Superior temporal gyrus (tissue), 1 donor: ENCODE measurements at regions not wholly inside any gene's neighbourhood (a gene's known extent, or its start where the extent isn't known, plus 50 kb on each side); places are given as distances from the start of the nearest gene placed in this dataset.

Experiments
- DNase-seq: peaks from one replicate; pipeline ENCODE4 v3.0.0-alpha.2; 2016; ENCODE audit errors: extremely low spot score

- no peak for DNase-seq
Observed at GRCh38 chr2:220842901-220843665, 729.0 kb downstream of the EPHA4 start.

DNA sequence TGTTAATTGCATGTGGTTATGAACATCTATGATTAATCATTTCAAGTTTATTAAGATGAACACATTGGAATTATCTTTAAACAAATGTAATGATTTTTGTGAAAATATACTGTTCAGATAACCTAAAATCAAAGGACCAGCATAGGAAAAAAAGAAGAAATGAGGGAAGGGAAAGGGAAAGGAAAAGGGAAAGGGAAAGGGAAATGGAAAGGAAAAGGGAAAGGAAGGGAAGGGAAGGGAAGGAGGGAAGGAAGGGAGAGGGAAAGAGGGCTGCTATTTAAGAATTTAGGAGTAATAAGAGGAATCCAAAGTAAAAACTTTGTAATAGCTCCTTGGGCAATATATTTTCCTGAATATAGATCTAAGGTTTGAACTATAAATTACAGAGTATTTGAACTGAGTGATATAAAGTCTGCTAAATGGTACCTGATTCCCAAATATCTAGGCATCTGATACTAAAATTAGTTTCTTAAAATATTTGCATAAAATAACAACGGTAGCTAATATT lies 726.3 kb downstream of the EPHA4 start:
- DNase-seq = no peak

DNA sequence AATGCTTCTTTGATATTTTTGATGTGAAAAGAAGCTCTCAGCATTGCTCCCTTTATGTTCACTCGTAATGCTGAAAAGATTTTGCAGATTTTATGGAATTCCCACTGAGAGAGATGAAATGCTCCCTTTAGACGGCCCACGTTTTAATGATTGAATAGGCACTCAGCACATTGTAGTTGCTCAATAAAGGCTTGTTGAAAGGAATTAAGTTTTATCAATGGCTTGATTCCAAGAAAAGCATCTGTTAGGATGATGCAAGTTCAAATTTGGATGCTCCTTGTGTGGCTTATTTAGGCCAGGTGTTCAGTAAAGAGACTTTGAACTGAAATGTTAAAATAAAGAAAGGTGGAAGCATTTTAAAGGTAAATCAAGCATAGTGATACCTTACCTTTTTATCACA lies 725.1 kb downstream of the EPHA4 start:
- no peak for DNase-seq

DNA sequence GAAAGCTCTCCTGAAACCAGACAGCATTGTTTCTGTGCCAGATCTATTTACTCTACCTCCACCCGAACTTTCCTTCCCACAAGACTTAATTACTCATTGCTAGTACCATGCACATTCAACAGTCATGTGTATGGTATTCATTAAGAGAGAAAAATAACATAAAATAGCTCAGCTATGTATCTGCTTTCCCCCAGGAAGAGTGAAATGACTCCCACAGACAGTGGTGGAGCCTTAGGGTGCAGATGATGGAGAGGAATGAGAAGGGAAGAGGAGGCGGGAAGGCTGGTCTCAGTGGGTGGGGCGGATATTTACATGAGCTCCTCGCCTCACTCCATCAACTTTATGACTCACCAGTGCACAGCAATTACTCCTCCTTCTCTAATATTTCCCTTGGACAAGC lies 724.5 kb downstream of the EPHA4 start:
- DNase-seq = no peak

- no peak for DNase-seq
Observed at GRCh38 chr2:220849433-220849832, 722.7 kb downstream of the EPHA4 start.

DNA sequence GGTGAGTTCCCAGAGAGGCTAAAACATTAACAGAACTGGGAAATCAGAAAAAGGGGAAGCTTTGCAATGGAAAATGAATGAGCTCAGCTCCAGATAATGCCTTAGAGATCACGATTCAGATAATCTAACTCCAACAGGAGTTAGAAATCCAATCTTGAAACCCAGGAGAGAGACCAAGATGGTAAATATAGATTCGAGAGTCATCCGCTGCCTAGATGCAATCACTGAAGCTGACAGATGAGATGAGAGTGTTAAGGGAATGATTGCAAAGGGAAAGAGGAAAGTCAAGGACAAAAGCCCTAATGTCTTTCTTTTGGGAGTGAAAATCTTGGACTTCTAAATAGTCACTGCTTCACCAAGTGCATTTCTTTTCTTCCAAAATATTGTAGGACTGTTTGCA lies 722.0 kb downstream of the EPHA4 start:
- DNase-seq = no peak

- DNase-seq = no peak
Observed at GRCh38 chr2:220855296-220855695, 716.8 kb downstream of the EPHA4 start.

- no peak for DNase-seq
Observed at GRCh38 chr2:220856486-220856885, 715.6 kb downstream of the EPHA4 start.

DNA sequence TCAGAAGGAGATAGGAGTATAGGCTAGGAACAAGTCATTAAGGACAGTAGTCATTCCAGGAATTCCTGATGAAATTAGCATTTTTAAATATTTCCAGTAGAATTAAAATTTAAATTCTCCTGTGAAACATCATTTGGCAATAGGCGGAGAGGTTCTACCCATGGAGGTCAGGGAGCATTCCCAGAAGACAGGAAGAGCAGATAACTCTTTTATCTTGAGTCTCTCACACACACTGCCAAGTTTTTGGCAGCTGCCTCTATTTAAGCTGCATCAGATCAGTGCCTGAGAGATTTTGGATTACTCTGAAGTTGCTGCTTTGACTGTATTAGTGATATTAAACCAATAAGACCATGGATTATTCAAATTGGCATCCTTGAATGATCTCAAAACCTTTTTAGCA lies 714.7 kb downstream of the EPHA4 start:
- no peak for DNase-seq

DNA sequence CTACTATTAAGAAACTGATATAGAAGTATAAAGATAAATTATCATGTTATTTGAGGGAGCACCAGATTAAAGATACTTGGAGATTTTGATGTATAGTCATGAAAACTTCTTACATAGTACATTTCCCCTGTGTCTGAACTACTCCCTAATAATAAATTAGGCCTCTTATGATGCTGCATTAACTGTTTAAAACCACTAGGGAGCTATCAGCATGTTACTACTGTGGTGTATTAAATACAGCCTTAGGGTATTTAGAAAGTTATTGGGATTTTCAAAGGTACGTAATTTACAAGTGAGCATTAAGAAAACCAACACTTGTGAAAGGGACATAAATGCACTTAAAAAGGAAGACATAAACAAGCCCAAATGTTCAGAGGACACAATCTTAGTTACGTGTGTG lies 714.0 kb downstream of the EPHA4 start:
- DNase-seq = no peak

GRCh38 chr2:220871909-220872308 lies 700.2 kb downstream of the EPHA4 start:
- DNase-seq = no peak

DNA sequence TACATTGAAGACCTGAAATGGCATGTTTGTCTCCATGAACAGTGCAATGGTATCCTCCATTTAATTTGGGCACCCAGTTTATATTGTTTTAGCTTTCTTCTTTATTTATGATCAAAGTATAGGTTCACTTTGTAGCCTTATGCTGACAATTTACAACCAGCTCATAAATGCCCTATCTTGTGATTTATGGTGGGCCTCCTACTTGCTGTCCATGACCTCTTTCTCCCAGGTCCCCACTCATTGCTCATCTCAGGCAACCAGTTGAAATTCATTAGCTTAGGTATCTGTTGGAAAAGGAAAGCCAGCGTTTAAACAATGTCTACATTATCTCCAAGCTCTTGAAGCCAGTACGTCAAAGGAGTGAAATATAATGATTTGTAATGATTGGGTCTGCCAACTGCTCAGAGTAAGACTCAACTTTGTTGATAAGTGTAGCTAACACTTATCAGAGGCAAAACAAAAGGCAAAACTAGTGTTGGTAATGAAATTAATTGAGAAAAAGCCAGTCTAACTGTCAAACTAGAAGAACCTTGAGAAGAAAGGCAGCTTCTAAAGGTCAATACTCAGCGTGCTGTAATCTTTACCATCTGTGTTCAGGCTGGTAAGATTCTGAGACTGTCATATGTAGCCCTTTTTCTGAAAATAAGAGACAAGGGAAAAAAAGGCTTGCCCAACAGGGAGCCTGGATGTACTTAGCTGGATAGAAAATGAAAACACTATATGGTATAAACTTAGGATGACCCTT lies 695.9 kb downstream of the EPHA4 start:
- no peak for DNase-seq

- no peak for DNase-seq
Observed at GRCh38 chr2:220877491-220877890, 694.6 kb downstream of the EPHA4 start.

- no peak for DNase-seq
Observed at GRCh38 chr2:220877897-220878296, 694.2 kb downstream of the EPHA4 start.

- DNase-seq = no peak
Observed at GRCh38 chr2:220880623-220881596, 691.2 kb downstream of the EPHA4 start.

GRCh38 chr2:220882507-220882906 lies 689.6 kb downstream of the EPHA4 start:
- no peak for DNase-seq

- DNase-seq = no peak
Observed at GRCh38 chr2:220885593-220885992, 686.5 kb downstream of the EPHA4 start.

DNA sequence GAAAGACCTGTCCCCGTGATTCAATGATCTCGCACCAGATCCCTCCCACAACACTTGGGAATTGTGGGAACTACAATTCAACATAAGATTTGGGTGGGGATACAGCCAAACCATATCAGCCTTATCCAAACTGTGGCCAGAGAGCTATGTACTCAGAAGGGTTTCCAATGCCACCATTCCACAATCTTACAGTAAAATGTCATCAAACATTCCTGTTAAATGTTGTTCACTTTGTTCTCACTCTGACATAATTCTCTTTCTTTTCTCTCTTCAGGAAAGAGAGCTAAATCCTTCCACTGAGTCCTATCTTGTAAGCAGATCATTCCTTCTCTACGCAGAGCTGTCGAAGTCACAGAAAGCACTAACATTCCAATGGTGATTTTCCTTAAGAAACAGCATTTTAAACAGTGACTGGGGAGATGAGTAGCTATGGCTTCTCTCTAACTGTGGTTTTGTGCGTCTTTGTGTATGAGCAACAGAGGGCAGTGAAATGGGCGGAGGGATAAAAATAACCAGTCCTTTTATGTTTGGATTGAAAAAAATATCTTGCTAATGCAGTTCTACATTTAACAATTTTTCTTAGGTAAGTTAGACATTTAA lies 684.7 kb downstream of the EPHA4 start:
- no peak for DNase-seq

GRCh38 chr2:220887876-220888275 lies 684.2 kb downstream of the EPHA4 start:
- DNase-seq = no peak

DNA sequence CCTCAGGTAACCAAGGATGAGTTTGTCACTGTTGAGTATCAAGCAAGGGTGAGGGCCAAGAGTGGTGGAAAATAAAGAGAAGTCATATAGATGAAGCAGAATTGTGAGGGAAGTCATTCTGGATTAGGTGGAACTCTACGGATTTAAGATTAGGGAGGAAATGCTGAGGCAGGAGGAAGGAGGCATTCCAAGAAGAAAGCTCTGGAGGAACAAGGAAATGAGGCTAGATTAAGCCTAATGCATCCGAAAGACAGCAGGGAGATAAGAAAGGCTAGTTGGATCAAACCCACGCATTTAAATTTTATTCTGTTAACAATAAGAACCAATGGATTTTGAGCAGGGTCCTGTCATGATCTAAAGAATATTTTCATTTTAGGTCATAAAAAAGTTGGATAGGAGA lies 681.2 kb downstream of the EPHA4 start:
- no peak for DNase-seq

DNA sequence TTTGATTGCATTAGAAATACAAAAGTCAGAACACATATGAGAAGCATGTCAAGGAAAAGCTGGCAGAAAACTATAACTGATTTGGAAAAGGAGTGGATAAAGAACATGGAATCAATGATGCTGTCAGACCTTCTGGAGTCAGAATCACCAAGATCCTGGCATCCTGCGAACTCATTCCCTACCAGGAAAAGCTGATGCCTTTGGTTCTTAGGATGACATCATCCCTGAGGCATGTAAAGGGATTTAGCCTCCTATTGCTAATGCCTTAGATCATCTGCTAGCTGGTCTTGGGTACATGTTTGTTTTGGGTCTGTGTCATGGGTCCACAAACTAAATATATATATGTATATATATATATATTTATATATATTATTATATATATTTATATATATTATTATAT lies 680.7 kb downstream of the EPHA4 start:
- DNase-seq = no peak
